Osteoblast (primary cell): ENCODE measurements at regions not wholly inside any gene's neighbourhood (a gene's known extent, or its start where the extent isn't known, plus 50 kb on each side); places are given as distances from the start of the nearest gene placed in this dataset.
"Not testable (repeated sequence)": the region's sequence is repeated elsewhere in the genome, so short reads cannot be mapped to it uniquely, and the experiment has no call there.

Experiments
- DNase-seq: peaks from one replicate; pipeline ENCODE4 v3.0.0; 2011; ENCODE audit warnings: low spot score, mixed read lengths; ENCODE audit not compliant: insufficient read length; ENCODE audit errors: missing footprints
- H2AFZ ChIP-seq: 2 replicates; pipeline ENCODE4 v1.6.0; 2011; ENCODE audit warnings: mild to moderate bottlenecking, low read length
- H3K27ac ChIP-seq: 2 replicates; pipeline ENCODE4 v1.5.1; 2011; ENCODE audit warnings: mild to moderate bottlenecking, low read depth, low read length, moderate library complexity
- H3K27me3 ChIP-seq: 2 replicates; pipeline ENCODE4 v1.6.0; 2012; ENCODE audit warnings: mild to moderate bottlenecking, control low read depth, inconsistent platforms, low read length, moderate library complexity; ENCODE audit not compliant: insufficient read depth
- H3K36me3 ChIP-seq: 2 replicates; pipeline ENCODE4 v1.5.1; 2011; ENCODE audit warnings: mild to moderate bottlenecking, low read length, control low read depth, moderate library complexity; ENCODE audit not compliant: insufficient read depth
- H3K4me1 ChIP-seq: 2 replicates; pipeline ENCODE4 v1.5.1; 2011; ENCODE audit warnings: mild to moderate bottlenecking, low read length, control low read depth, moderate library complexity; ENCODE audit not compliant: insufficient read depth
- H3K4me2 ChIP-seq: 2 replicates; pipeline ENCODE4 v1.6.0; 2011; ENCODE audit warnings: mild to moderate bottlenecking, low read length; ENCODE audit not compliant: insufficient read depth
- H3K4me3 ChIP-seq: fragments of 200-600 bp; sonication (generic); 3 replicates; pipeline ENCODE4 v1.5.1; 2012; ENCODE audit warnings: mild to moderate bottlenecking, low read length, inconsistent platforms; ENCODE audit not compliant: insufficient read depth
- H3K79me2 ChIP-seq: 2 replicates; pipeline ENCODE4 v1.6.0; 2012; ENCODE audit warnings: mild to moderate bottlenecking, low read length, control low read depth, inconsistent platforms; ENCODE audit not compliant: insufficient read depth
- H3K9me3 ChIP-seq: 2 replicates; pipeline ENCODE4 v1.5.1; 2011; ENCODE audit warnings: low read depth, low read length, control low read depth
- H4K20me1 ChIP-seq: 2 replicates; pipeline ENCODE4 v1.6.0; 2012; ENCODE audit warnings: mild to moderate bottlenecking, low read length, control low read depth; ENCODE audit not compliant: insufficient read depth
- CTCF ChIP-seq: IDR thresholded peaks from 2 replicates; pipeline ENCODE4 v1.5.1; 2011; ENCODE audit warnings: mild to moderate bottlenecking, low read depth, low read length, moderate library complexity; ENCODE audit errors: extremely low read depth

GRCh38 chr1:177640687-177641086 lies 329.2 kb downstream of the SEC16B start:
- Histone ChIP-seq H3K4me3 (no peak overlapping the region), H4K20me1 (no peaks in the 10 kb centered on the region), H3K4me2 (no peak overlapping the region), H3K36me3 (no peaks in the 10 kb centered on the region), H3K27me3 (no peaks in the 10 kb centered on the region), H2AFZ (no peak overlapping the region), H3K9me3 (no peaks in the 10 kb centered on the region), H3K4me1 (no peaks in the 10 kb centered on the region), H3K27ac (no peak overlapping the region), H3K79me2 (no peaks in the 10 kb centered on the region)
- TF ChIP-seq CTCF: no peak
- no peak for DNase-seq

- not testable (repeated sequence) for H3K4me2 ChIP-seq, H3K4me3 ChIP-seq, H3K4me1 ChIP-seq, H3K9me3 ChIP-seq, H3K27me3 ChIP-seq, H3K27ac ChIP-seq, H3K79me2 ChIP-seq, H4K20me1 ChIP-seq, DNase-seq, H3K36me3 ChIP-seq, H2AFZ ChIP-seq
Observed at GRCh38 chr1:177634151-177634550, 335.7 kb downstream of the SEC16B start.

GRCh38 chr1:177632923-177633615 lies 336.8 kb downstream of the SEC16B start:
- no peaks in the 10 kb centered on the region for H3K9me3 ChIP-seq
- H3K36me3 ChIP-seq: no peaks in the 10 kb centered on the region
- H4K20me1 ChIP-seq: no peaks in the 10 kb centered on the region
- no peaks in the 10 kb centered on the region for H3K4me1 ChIP-seq
- no peak overlapping the region for H3K4me3 ChIP-seq
- H3K27me3 ChIP-seq: no peaks in the 10 kb centered on the region
- no peak overlapping the region for H2AFZ ChIP-seq
- no peak for DNase-seq
- no peaks in the 10 kb centered on the region for H3K79me2 ChIP-seq
- no peak overlapping the region for H3K4me2 ChIP-seq
- H3K27ac ChIP-seq: no peak overlapping the region
- no peak for TF ChIP-seq CTCF

GRCh38 chr1:177631770-177632169 lies 338.1 kb downstream of the SEC16B start:
- Histone ChIP-seq H3K4me1 (no peaks in the 10 kb centered on the region), H4K20me1 (no peaks in the 10 kb centered on the region), H3K27me3 (no peaks in the 10 kb centered on the region), H3K9me3 (no peaks in the 10 kb centered on the region), H2AFZ (no peak overlapping the region), H3K27ac (no peak overlapping the region), H3K36me3 (no peaks in the 10 kb centered on the region), H3K4me3 (no peak overlapping the region), H3K4me2 (no peak overlapping the region), H3K79me2 (no peaks in the 10 kb centered on the region)
- DNase-seq: no peak
- no peak for TF ChIP-seq CTCF
